Neural cell (in vitro differentiated cells): ENCODE measurements at regions not wholly inside any gene's neighbourhood (a gene's known extent, or its start where the extent isn't known, plus 50 kb on each side); places are given as distances from the start of the nearest gene placed in this dataset.

Experiments used
- CTCF ChIP-seq: fragments of 450-650 bp; IDR thresholded peaks from 2 replicates; pipeline ENCODE4 v1.5.1; 2014; ENCODE audit warnings: antibody characterized with exemption, mild to moderate bottlenecking, moderate library complexity; ENCODE audit not compliant: poor library complexity, severe bottlenecking
- EP300 ChIP-seq: fragments of 450-650 bp; conservative IDR thresholded peaks from 2 replicates; pipeline ENCODE4 v1.6.1; 2014; ENCODE audit warnings: antibody characterized with exemption, mild to moderate bottlenecking, moderate library complexity; ENCODE audit not compliant: poor library complexity, severe bottlenecking
- EZH2 ChIP-seq: fragments of 200-600, 300-800 bp; shearing (Covaris generic), sonication (generic); IDR thresholded peaks from 2 replicates; pipeline ENCODE4 v1.6.1; 2014; ENCODE audit warnings: antibody characterized with exemption, low read length, borderline replicate concordance, mild to moderate bottlenecking; ENCODE audit not compliant: insufficient read depth, poor library complexity, severe bottlenecking
- POLR2AphosphoS5 ChIP-seq: IDR thresholded peaks from 2 replicates; pipeline ENCODE4 v1.6.1; 2012
- RAD21 ChIP-seq: fragments of 450-650 bp; conservative IDR thresholded peaks from 2 replicates; pipeline ENCODE4 v1.6.1; 2014; ENCODE audit warnings: antibody characterized with exemption, mild to moderate bottlenecking, moderate library complexity
- REST ChIP-seq: IDR thresholded peaks from 2 replicates; pipeline ENCODE4 v1.6.1; 2012; ENCODE audit warnings: borderline replicate concordance
- SMC3 ChIP-seq: fragments of 450-650 bp; conservative IDR thresholded peaks from 2 replicates; pipeline ENCODE4 v1.6.1; 2014; ENCODE audit warnings: antibody characterized with exemption, mild to moderate bottlenecking, moderate library complexity; ENCODE audit not compliant: poor library complexity
- TAF1 ChIP-seq: IDR thresholded peaks from 2 replicates; pipeline ENCODE4 v1.6.1; 2012; ENCODE audit warnings: low read depth

DNA sequence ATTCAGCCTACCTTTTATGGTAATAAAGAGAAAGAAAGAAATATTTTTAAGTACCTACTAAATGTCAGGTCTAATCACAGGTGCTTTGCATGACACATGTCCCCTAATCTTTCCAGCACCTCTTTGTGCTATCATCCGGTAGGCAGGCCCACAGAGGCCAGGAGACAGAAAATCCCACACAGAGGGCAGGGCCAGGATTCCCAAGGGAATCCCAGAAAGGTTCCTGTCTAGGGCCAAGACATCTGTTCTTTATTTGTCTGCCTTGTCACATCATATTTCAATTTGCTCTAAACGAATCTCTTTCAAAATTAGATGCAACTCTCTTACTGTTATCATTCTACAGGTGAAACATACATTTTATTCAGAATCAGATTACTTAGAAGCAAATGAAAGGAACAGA is 676.1 kb upstream of the GYPC start:
- no peak for TF ChIP-seq TAF1
- TF ChIP-seq CTCF = no peak
- TF ChIP-seq REST = no peak
- TF ChIP-seq RAD21 = no peak
- TF ChIP-seq EP300 = no peak
- no peak for TF ChIP-seq EZH2
- TF ChIP-seq POLR2AphosphoS5 = no peak
- TF ChIP-seq SMC3 = no peak
